ENCODE measurements at regions not wholly inside any gene's neighbourhood (a gene's known extent, or its start where the extent isn't known, plus 50 kb on each side); places are given as distances from the start of the nearest gene placed in this dataset.

- ATAC-seq (ENCODE audit: low read depth) (no peak), DNase-seq (no peak)
- no peak overlapping the region for H3K27ac Mint-ChIP-seq
- no peaks in the 10 kb centered on the region for H3K9me3 Mint-ChIP-seq (ENCODE audit: insufficient read depth)
- Histone ChIP-seq H3K27ac (ENCODE audit: low read length in 2 of 2) (no peak overlapping the region), H3K36me3 (replicated peaks in 1 of 2; ENCODE audit: control extremely low read depth in 1 of 2, control insufficient read depth in 1 of 2, extremely low read depth in 1 of 2, insufficient read depth in 2 of 2, low read length in 1 of 2) (no peaks in the 10 kb centered on the region), H2AFZ (ENCODE audit: insufficient read depth, low read depth, low read length, poor library complexity, severe bottlenecking) (no peak overlapping the region), H3K9ac (ENCODE audit: low read length) (no peak overlapping the region), H4K20me1 (ENCODE audit: control insufficient read depth, insufficient read depth, low read length, poor library complexity, severe bottlenecking) (no peaks in the 10 kb centered on the region), H3K27me3 (replicated peaks in 1 of 4; ENCODE audit: control extremely low read depth in 1 of 4, control insufficient read depth in 3 of 4, insufficient read depth in 4 of 4, low read length in 3 of 4) (no peaks in the 10 kb centered on the region), H3K9me3 (ENCODE audit: control extremely low read depth in 1 of 3, control insufficient read depth in 2 of 3, insufficient read depth in 1 of 3, low read length in 2 of 3) (peaks cover 0 to 8% (median 0%) of the 10 kb centered on the region in 3 donors), H3K4me1 (ENCODE audit: control insufficient read depth in 2 of 2, insufficient read depth in 2 of 2, low read length in 2 of 2) (no peaks in the 10 kb centered on the region), H3K4me2 (replicated peaks; ENCODE audit: low read depth, low read length, poor library complexity, severe bottlenecking) (no peak overlapping the region), H3K79me2 (ENCODE audit: control insufficient read depth, insufficient read depth, low read length) (no peaks in the 10 kb centered on the region), H3K4me3 (ENCODE audit: control extremely low read depth in 1 of 5, extremely low read depth in 1 of 5, insufficient read depth in 1 of 5, low read depth in 2 of 5, low read length in 4 of 5) (no peak overlapping the region)
- H3K27me3 Mint-ChIP-seq: no peaks in the 10 kb centered on the region
- TF ChIP-seq CTCF (IDR thresholded peaks at IDR 0.05) (no peak), EZH2 (IDR thresholded peaks at IDR 0.05; ENCODE audit: borderline replicate concordance, insufficient read depth, low read depth, low read length, poor library complexity, severe bottlenecking) (no peak)
- H3K4me1 Mint-ChIP-seq: no peaks in the 10 kb centered on the region
- 88% methylated on average over 1 of the region's 7 CpGs for WGBS (ENCODE audit: insufficient coverage)
- CTCF ChIA-PET: no interaction called here
- H3K4me3 Mint-ChIP-seq: no peak overlapping the region
- intact Hi-C loops (cut with micrococcal nuclease): no loop called here
- POLR2A ChIA-PET: no interaction called here
Observed at GRCh38 chr4:123545667-123546572, 149.3 kb downstream of the SPRY1 start.

- H3K4me3 Mint-ChIP-seq: no peak overlapping the region
- Histone ChIP-seq H3K4me2 (replicated peaks; ENCODE audit: low read depth, low read length, poor library complexity, severe bottlenecking) (no peak overlapping the region), H4K20me1 (ENCODE audit: control insufficient read depth, insufficient read depth, low read length, poor library complexity, severe bottlenecking) (no peaks in the 10 kb centered on the region), H3K4me1 (ENCODE audit: control insufficient read depth in 2 of 2, insufficient read depth in 2 of 2, low read length in 2 of 2) (no peaks in the 10 kb centered on the region), H3K36me3 (replicated peaks in 1 of 2; ENCODE audit: control extremely low read depth in 1 of 2, control insufficient read depth in 1 of 2, extremely low read depth in 1 of 2, insufficient read depth in 2 of 2, low read length in 1 of 2) (no peaks in the 10 kb centered on the region), H3K79me2 (ENCODE audit: control insufficient read depth, insufficient read depth, low read length) (no peaks in the 10 kb centered on the region), H3K4me3 (ENCODE audit: control extremely low read depth in 1 of 5, extremely low read depth in 1 of 5, insufficient read depth in 1 of 5, low read depth in 2 of 5, low read length in 4 of 5) (no peak overlapping the region), H3K27ac (ENCODE audit: low read length in 2 of 2) (no peak overlapping the region), H3K9me3 (ENCODE audit: control extremely low read depth in 1 of 3, control insufficient read depth in 2 of 3, insufficient read depth in 1 of 3, low read length in 2 of 3) (peaks cover 0 to 8% (median 0%) of the 10 kb centered on the region in 3 donors), H3K27me3 (replicated peaks in 1 of 4; ENCODE audit: control extremely low read depth in 1 of 4, control insufficient read depth in 3 of 4, insufficient read depth in 4 of 4, low read length in 3 of 4) (no peaks in the 10 kb centered on the region), H3K9ac (ENCODE audit: low read length) (no peak overlapping the region), H2AFZ (ENCODE audit: insufficient read depth, low read depth, low read length, poor library complexity, severe bottlenecking) (no peak overlapping the region)
- no peaks in the 10 kb centered on the region for H3K4me1 Mint-ChIP-seq
- WGBS (ENCODE audit: insufficient coverage): 82% methylated on average over 9 of the region's 9 CpGs
- ChIA-PET CTCF (no interaction called here), POLR2A (no interaction called here)
- intact Hi-C loops (cut with micrococcal nuclease): no loop called here
- H3K9me3 Mint-ChIP-seq (ENCODE audit: insufficient read depth): no peaks in the 10 kb centered on the region
- TF ChIP-seq EZH2 (IDR thresholded peaks at IDR 0.05; ENCODE audit: borderline replicate concordance, insufficient read depth, low read depth, low read length, poor library complexity, severe bottlenecking): no peak
- no peak for TF ChIP-seq CTCF (IDR thresholded peaks at IDR 0.05)
- H3K27ac Mint-ChIP-seq: no peak overlapping the region
- H3K27me3 Mint-ChIP-seq: no peaks in the 10 kb centered on the region
- DNase-seq: no peak
- no peak for ATAC-seq (ENCODE audit: low read depth)
Observed at GRCh38 chr4:123546573-123547060, 150.0 kb downstream of the SPRY1 start.

Data from B cell (primary cell).